Liver (tissue), 8 donors: ENCODE measurements at regions not wholly inside any gene's neighbourhood (a gene's known extent, or its start where the extent isn't known, plus 50 kb on each side); places are given as distances from the start of the nearest gene placed in this dataset.

Experiments
- DNase-seq: peaks from one replicate; pipeline ENCODE4 v3.0.0-alpha.2; 2017; ENCODE audit warnings: low spot score
- H3K27ac ChIP-seq, 2 donors: one replicate each; pipeline ENCODE4 v1.7.0; 2013; ENCODE audit warnings: inconsistent platforms in 2 of 2, low read length in 2 of 2, control low read depth in 1 of 2, low read depth in 1 of 2, mild to moderate bottlenecking in 1 of 2
- H3K27me3 ChIP-seq, 4 donors: one replicate each; pipeline versions ENCODE4 v1.6.1 to v1.7.0; 2013; ENCODE audit warnings: low read length in 3 of 4, inconsistent platforms in 1 of 4, mild to moderate bottlenecking in 1 of 4, moderate library complexity in 1 of 4; ENCODE audit not compliant: control insufficient read depth in 4 of 4, insufficient read depth in 4 of 4
- H3K36me3 ChIP-seq, 4 donors: one replicate each; pipeline versions ENCODE4 v1.6.1 to v1.7.0; 2013; ENCODE audit warnings: low read length in 3 of 4, mild to moderate bottlenecking in 3 of 4, low read depth in 1 of 4, moderate library complexity in 1 of 4; ENCODE audit not compliant: control insufficient read depth in 4 of 4, insufficient read depth in 3 of 4
- H3K4me1 ChIP-seq, 4 donors: one replicate each; pipeline versions ENCODE4 v1.6.1 to v1.7.0; 2013; ENCODE audit warnings: low read length in 3 of 4, mild to moderate bottlenecking in 3 of 4, moderate library complexity in 1 of 4; ENCODE audit not compliant: control insufficient read depth in 4 of 4, insufficient read depth in 4 of 4
- H3K4me3 ChIP-seq, 3 donors: one replicate each; pipeline versions ENCODE4 v1.6.1 to v1.7.0; 2013; ENCODE audit warnings: low read length in 3 of 3, control low read depth in 1 of 3, low read depth in 1 of 3, mild to moderate bottlenecking in 1 of 3
- H3K9ac ChIP-seq, 2 donors: one replicate each; pipeline ENCODE4 v1.7.0; 2013; ENCODE audit warnings: low read length in 2 of 2, mild to moderate bottlenecking in 2 of 2, moderate library complexity in 2 of 2, control low read depth in 1 of 2, low read depth in 1 of 2
- H3K9me3 ChIP-seq, 4 donors: one replicate each; pipeline versions ENCODE4 v1.6.1 to v1.7.0; 2013; ENCODE audit warnings: low read length in 3 of 4; ENCODE audit not compliant: control insufficient read depth in 4 of 4
- ATF3 ChIP-seq: IDR thresholded peaks from 2 replicates; pipeline ENCODE4 v1.6.1; 2016; ENCODE audit warnings: antibody characterized with exemption
- CTCF ChIP-seq: fragments of 150-350 bp; IDR thresholded peaks from 2 replicates; pipeline ENCODE4 v1.5.1; 2017; ENCODE audit warnings: improper control_type of control experiment, low read depth, low read length; ENCODE audit not compliant: missing input control
- EGR1 ChIP-seq, 2 donors: IDR thresholded peaks; 2 replicates each; pipeline ENCODE4 v1.6.1; 2016 to 2018; ENCODE audit warnings: antibody characterized with exemption in 2 of 2, low read depth in 2 of 2
- FOXA1 ChIP-seq: IDR thresholded peaks from 2 replicates; pipeline ENCODE4 v1.6.1; 2016; ENCODE audit warnings: antibody characterized with exemption
- FOXA2 ChIP-seq: IDR thresholded peaks from 2 replicates; pipeline ENCODE4 v1.6.1; 2016; ENCODE audit warnings: antibody characterized with exemption
- GABPA ChIP-seq, 2 donors: IDR thresholded peaks in 1 of 2; conservative IDR thresholded peaks in 1 of 2; 2 replicates each; pipeline ENCODE4 v1.6.1; 2016; ENCODE audit warnings: antibody characterized with exemption in 2 of 2, mild to moderate bottlenecking in 1 of 2, moderate library complexity in 1 of 2
- HNF4A ChIP-seq, 2 donors: conservative IDR thresholded peaks; 2 replicates each; pipeline ENCODE4 v1.6.1; 2016; ENCODE audit warnings: antibody characterized with exemption in 2 of 2, mild to moderate bottlenecking in 2 of 2
- JUND ChIP-seq, 2 donors: IDR thresholded peaks; 2 replicates each; pipeline ENCODE4 v1.6.1; 2016; ENCODE audit warnings: antibody characterized with exemption in 2 of 2
- MAX ChIP-seq: IDR thresholded peaks from 2 replicates; pipeline ENCODE4 v1.6.1; 2016; ENCODE audit warnings: antibody characterized with exemption
- NR2F2 ChIP-seq: IDR thresholded peaks from 2 replicates; pipeline ENCODE4 v1.6.1; 2016; ENCODE audit warnings: antibody characterized with exemption
- RAD21 ChIP-seq, 2 donors: IDR thresholded peaks; 2 replicates each; pipeline ENCODE4 v1.6.1; 2016; ENCODE audit warnings: antibody characterized with exemption in 2 of 2, mild to moderate bottlenecking in 2 of 2
- REST ChIP-seq: IDR thresholded peaks from 2 replicates; pipeline ENCODE4 v1.6.1; 2016; ENCODE audit warnings: antibody characterized with exemption, mild to moderate bottlenecking
- RXRA ChIP-seq, 2 donors: IDR thresholded peaks; 2 replicates each; pipeline ENCODE4 v1.6.1; 2017 to 2018; ENCODE audit warnings: antibody characterized with exemption in 2 of 2, mild to moderate bottlenecking in 1 of 2
- SP1 ChIP-seq: IDR thresholded peaks from 2 replicates; pipeline ENCODE4 v1.6.1; 2018; ENCODE audit warnings: antibody characterized with exemption, mild to moderate bottlenecking
- TAF1 ChIP-seq: conservative IDR thresholded peaks from 2 replicates; pipeline ENCODE4 v1.6.1; 2016; ENCODE audit warnings: antibody characterized with exemption, mild to moderate bottlenecking
- YY1 ChIP-seq: IDR thresholded peaks from 2 replicates; pipeline ENCODE4 v1.6.1; 2016; ENCODE audit warnings: antibody characterized with exemption, mild to moderate bottlenecking
- ZBTB33 ChIP-seq: IDR thresholded peaks from 2 replicates; pipeline ENCODE4 v1.6.1; 2016; ENCODE audit warnings: antibody characterized with exemption
- WGBS: extraction: QIAGEN DNeasy Blood & Tissue Kit; methylation state at CpG from one replicate; pipeline ENCODE4 v1.1.7; 2013; 5-methylcytosine and 5-hydroxymethylcytosine counted together
- donor health status: healthy.
- donor health status: healthy.
- donor health status: healthy.
- donor health status: healthy.
- donor health status: healthy.

- peaks cover 0 to 4% (median 0%) of the 10 kb centered on the region in 4 donors for H3K9me3 ChIP-seq
- H3K27ac ChIP-seq = no peak overlapping the region
- H3K36me3 ChIP-seq = no peaks in the 10 kb centered on the region
- peaks cover 0 to 3% (median 0%) of the 10 kb centered on the region in 4 donors for H3K27me3 ChIP-seq
- no peak overlapping the region for H3K4me3 ChIP-seq
- 54% methylated on average over 4 of the region's 4 CpGs for WGBS
- TF ChIP-seq HNF4A (conservative IDR thresholded peaks at IDR 0.05) = no peak
- no peak for TF ChIP-seq ATF3
- no peak for TF ChIP-seq RXRA (IDR thresholded peaks at IDR 0.05)
- no peak for TF ChIP-seq REST
- no peak for TF ChIP-seq EGR1 (IDR thresholded peaks at IDR 0.05; ENCODE audit: low read depth in 2 of 2)
- TF ChIP-seq GABPA (IDR thresholded peaks at IDR 0.05 in 1 of 2, conservative IDR thresholded peaks at IDR 0.05 in 1 of 2) = no peak
- no peak for TF ChIP-seq CTCF
- no peak for TF ChIP-seq SP1
- TF ChIP-seq ZBTB33 = no peak
- no peak for TF ChIP-seq NR2F2
- TF ChIP-seq MAX = no peak
- no peak for TF ChIP-seq FOXA2
- TF ChIP-seq TAF1 = no peak
- no peak for TF ChIP-seq YY1
- TF ChIP-seq FOXA1 = no peak
- H3K4me1 ChIP-seq = no peaks in the 10 kb centered on the region
- no peak overlapping the region for H3K9ac ChIP-seq
- DNase-seq = no peak
Measured at GRCh38 chr13:105207572-105208293, 1327.7 kb downstream of the EFNB2 start.

- Histone ChIP-seq H3K36me3 (no peaks in the 10 kb centered on the region), H3K4me1 (no peaks in the 10 kb centered on the region), H3K9ac (no peak overlapping the region), H3K9me3 (no peaks in the 10 kb centered on the region), H3K27ac (no peak overlapping the region), H3K4me3 (no peak overlapping the region), H3K27me3 (no peaks in the 10 kb centered on the region)
- TF ChIP-seq RAD21 (IDR thresholded peaks at IDR 0.05) (peak; percentile 69 to 79), GABPA (IDR thresholded peaks at IDR 0.05 in 1 of 2, conservative IDR thresholded peaks at IDR 0.05 in 1 of 2) (no peak), SP1 (no peak), JUND (IDR thresholded peaks at IDR 0.05) (no peak), CTCF (peak; percentile 47)
- no peak for DNase-seq
Measured at GRCh38 chr13:105202354-105202753, 1333.1 kb downstream of the EFNB2 start.
